DOHH2 (cell line): ENCODE measurements at regions not wholly inside any gene's neighbourhood (a gene's known extent, or its start where the extent isn't known, plus 50 kb on each side); places are given as distances from the start of the nearest gene placed in this dataset.

ENCODE experiments used
- H3F3A ChIP-seq: fragments of 200-600 bp; sonication (generic), shearing (Covaris generic); 2 replicates; pipeline ENCODE4 v1.6.0; 2016; ENCODE audit warnings: antibody characterized with exemption, mild to moderate bottlenecking; ENCODE audit not compliant: control insufficient read depth, insufficient read depth
- H3K27ac ChIP-seq: fragments of 200-600 bp; sonication (generic); 2 replicates; pipeline ENCODE4 v1.5.1; 2014; ENCODE audit warnings: low read depth, mild to moderate bottlenecking, low read length, moderate library complexity
- H3K27me3 ChIP-seq: fragments of 200-600 bp; sonication (generic); 2 replicates; pipeline ENCODE4 v1.6.1; 2014; ENCODE audit warnings: mild to moderate bottlenecking, low read length, mixed read lengths; ENCODE audit not compliant: control insufficient read depth
- H3K36me3 ChIP-seq: fragments of 200-600 bp; sonication (generic); 2 replicates; pipeline ENCODE4 v1.6.1; 2014; ENCODE audit warnings: mild to moderate bottlenecking, low read length, moderate library complexity, mixed read lengths; ENCODE audit not compliant: control insufficient read depth
- H3K4me1 ChIP-seq: fragments of 200-600 bp; sonication (generic); 2 replicates; pipeline ENCODE4 v1.6.1; 2014; ENCODE audit warnings: mild to moderate bottlenecking, low read length, mixed read lengths; ENCODE audit not compliant: control insufficient read depth
- H3K4me2 ChIP-seq: fragments of 200-600 bp; sonication (generic); 2 replicates; pipeline ENCODE4 v1.6.0; 2014; ENCODE audit warnings: mild to moderate bottlenecking, low read length, moderate library complexity
- H3K4me3 ChIP-seq: fragments of 200-600 bp; sonication (generic); 2 replicates; pipeline ENCODE4 v1.5.1; 2014; ENCODE audit warnings: mild to moderate bottlenecking, low read length, mixed read lengths
- H3K79me2 ChIP-seq: fragments of 200-600 bp; sonication (generic); 2 replicates; pipeline ENCODE4 v1.6.1; 2014; ENCODE audit warnings: mild to moderate bottlenecking, low read length, mixed read lengths; ENCODE audit not compliant: control insufficient read depth
- H3K9me2 ChIP-seq: fragments of 200-600 bp; sonication (generic); replicated peaks from 2 replicates; pipeline ENCODE4 v1.6.1; 2014; ENCODE audit warnings: mild to moderate bottlenecking, low read length, mixed read lengths; ENCODE audit not compliant: control insufficient read depth
- H3K9me3 ChIP-seq: fragments of 200-600 bp; sonication (generic); 2 replicates; pipeline ENCODE4 v1.6.1; 2014; ENCODE audit warnings: antibody characterized with exemption, low read length, mixed read lengths; ENCODE audit not compliant: control insufficient read depth, insufficient read depth
- H4K20me1 ChIP-seq: fragments of 200-600 bp; sonication (generic); 2 replicates; pipeline ENCODE4 v1.6.0; 2014; ENCODE audit warnings: low read depth, mild to moderate bottlenecking, antibody characterized with exemption, low read length, moderate library complexity; ENCODE audit not compliant: control insufficient read depth, insufficient read depth
- CTCF ChIP-seq: fragments of 200-600 bp; sonication (generic); IDR thresholded peaks from one replicate; pipeline ENCODE4 v1.5.1; 2014; ENCODE audit warnings: antibody characterized with exemption, mild to moderate bottlenecking, low read depth, low read length; ENCODE audit not compliant: poor library complexity, severe bottlenecking
- EZH2phosphoT487 ChIP-seq: fragments of 200-600 bp; sonication (generic); IDR thresholded peaks from 2 replicates; pipeline ENCODE4 v1.6.1; 2017; ENCODE audit warnings: borderline replicate concordance, mild to moderate bottlenecking, antibody characterized with exemption, low read length, moderate library complexity, mixed read lengths

GRCh38 chr9:135033487-135033886, 54.0 kb upstream of the OLFM1 start:
- TF ChIP-seq EZH2phosphoT487, result no peak
- H4K20me1 ChIP-seq, result no peaks in the 10 kb centered on the region
- no peaks in the 10 kb centered on the region for H3K79me2 ChIP-seq
- H3K4me2 ChIP-seq, result no peak overlapping the region
- no peak overlapping the region for H3K4me3 ChIP-seq
- no peaks in the 10 kb centered on the region for H3K36me3 ChIP-seq
- no peak overlapping the region for H3K27ac ChIP-seq
- H3K9me2 ChIP-seq, result no peaks in the 10 kb centered on the region
- no peaks in the 10 kb centered on the region for H3K27me3 ChIP-seq
- no peaks in the 10 kb centered on the region for H3F3A ChIP-seq
- no peaks in the 10 kb centered on the region for H3K9me3 ChIP-seq
- H3K4me1 ChIP-seq, result no peaks in the 10 kb centered on the region

- Histone ChIP-seq H3K4me2 (no peak overlapping the region), H4K20me1 (no peaks in the 10 kb centered on the region), H3K9me3 (no peaks in the 10 kb centered on the region), H3K9me2 (no peaks in the 10 kb centered on the region), H3K36me3 (no peaks in the 10 kb centered on the region), H3K79me2 (no peaks in the 10 kb centered on the region), H3K4me1 (no peaks in the 10 kb centered on the region), H3F3A (no peaks in the 10 kb centered on the region), H3K4me3 (no peak overlapping the region), H3K27ac (no peak overlapping the region), H3K27me3 (no peaks in the 10 kb centered on the region)
- TF ChIP-seq EZH2phosphoT487 (no peak), CTCF (no peak)
Observed at GRCh38 chr9:135034106-135034505, 53.4 kb upstream of the OLFM1 start.

- Histone ChIP-seq H4K20me1 (no peaks in the 10 kb centered on the region), H3K36me3 (no peaks in the 10 kb centered on the region), H3K4me2 (no peak overlapping the region), H3F3A (no peaks in the 10 kb centered on the region), H3K9me3 (no peaks in the 10 kb centered on the region), H3K79me2 (no peaks in the 10 kb centered on the region), H3K27me3 (no peaks in the 10 kb centered on the region), H3K9me2 (no peaks in the 10 kb centered on the region), H3K27ac (no peak overlapping the region), H3K4me1 (no peaks in the 10 kb centered on the region), H3K4me3 (no peak overlapping the region)
- TF ChIP-seq CTCF (no peak), EZH2phosphoT487 (no peak)
Observed at GRCh38 chr9:135035781-135036760, 51.4 kb upstream of the OLFM1 start.

DNA sequence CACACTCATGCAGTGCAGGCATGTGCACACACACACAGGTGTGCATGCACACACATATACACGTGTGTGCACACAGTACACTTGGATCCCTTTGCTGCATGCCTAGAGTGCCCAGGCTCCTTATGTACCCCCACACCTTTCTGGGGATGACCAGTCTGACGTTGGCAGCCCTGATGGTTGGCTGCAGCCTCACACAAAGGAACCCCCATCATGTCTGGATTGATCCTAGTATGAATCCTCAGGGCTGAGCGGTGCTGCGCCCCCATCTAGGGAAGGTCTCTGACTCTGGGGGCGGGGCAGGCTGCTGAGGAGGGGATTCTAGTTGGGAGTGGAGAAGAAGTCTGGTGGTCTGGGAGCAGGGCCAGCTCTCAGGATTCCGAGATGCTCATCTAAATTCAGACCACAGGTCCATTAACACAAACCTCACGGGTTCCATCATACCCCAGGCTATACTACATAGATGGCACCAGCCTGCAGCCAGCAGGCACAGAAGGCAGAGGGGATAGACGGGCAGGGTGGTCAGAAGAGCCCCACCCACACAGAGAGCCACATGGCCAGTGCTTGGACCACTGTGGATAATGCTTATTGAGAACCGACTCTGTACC, 50.5 kb upstream of the OLFM1 start:
- H3F3A ChIP-seq, result no peaks in the 10 kb centered on the region
- H3K4me1 ChIP-seq, result no peaks in the 10 kb centered on the region
- no peaks in the 10 kb centered on the region for H3K36me3 ChIP-seq
- TF ChIP-seq EZH2phosphoT487 (no peak), CTCF (no peak)
- H3K9me2 ChIP-seq, result no peaks in the 10 kb centered on the region
- no peak overlapping the region for H3K4me2 ChIP-seq
- H3K79me2 ChIP-seq, result no peaks in the 10 kb centered on the region
- no peaks in the 10 kb centered on the region for H4K20me1 ChIP-seq
- H3K27me3 ChIP-seq, result no peaks in the 10 kb centered on the region
- H3K27ac ChIP-seq, result no peak overlapping the region
- H3K9me3 ChIP-seq, result no peaks in the 10 kb centered on the region
- no peak overlapping the region for H3K4me3 ChIP-seq
